Esophagus squamous epithelium (tissue), 4 donors: ENCODE measurements at regions not wholly inside any gene's neighbourhood (a gene's known extent, or its start where the extent isn't known, plus 50 kb on each side); places are given as distances from the start of the nearest gene placed in this dataset.

ENCODE experiments used
- POLR2A ChIP-seq, 4 donors: fragments of 450-650 bp; IDR thresholded peaks; one replicate each; pipeline ENCODE4 v1.6.1; 2017; ENCODE audit warnings: antibody characterized with exemption in 4 of 4, mild to moderate bottlenecking in 4 of 4, moderate library complexity in 3 of 4
- TF ChIP-seq, protein P1 (sequence below), 6 experiments: fragments of 450-650 bp in 4 of 6; fragments of 200-600 bp in 2 of 6; sonication (generic) in 2 of 6; IDR thresholded peaks; one replicate each; pipeline ENCODE4 v1.5.1; 2016 to 2019; ENCODE audit warnings: antibody characterized with exemption in 6 of 6, mild to moderate bottlenecking in 4 of 6, moderate library complexity in 4 of 6

DNA sequence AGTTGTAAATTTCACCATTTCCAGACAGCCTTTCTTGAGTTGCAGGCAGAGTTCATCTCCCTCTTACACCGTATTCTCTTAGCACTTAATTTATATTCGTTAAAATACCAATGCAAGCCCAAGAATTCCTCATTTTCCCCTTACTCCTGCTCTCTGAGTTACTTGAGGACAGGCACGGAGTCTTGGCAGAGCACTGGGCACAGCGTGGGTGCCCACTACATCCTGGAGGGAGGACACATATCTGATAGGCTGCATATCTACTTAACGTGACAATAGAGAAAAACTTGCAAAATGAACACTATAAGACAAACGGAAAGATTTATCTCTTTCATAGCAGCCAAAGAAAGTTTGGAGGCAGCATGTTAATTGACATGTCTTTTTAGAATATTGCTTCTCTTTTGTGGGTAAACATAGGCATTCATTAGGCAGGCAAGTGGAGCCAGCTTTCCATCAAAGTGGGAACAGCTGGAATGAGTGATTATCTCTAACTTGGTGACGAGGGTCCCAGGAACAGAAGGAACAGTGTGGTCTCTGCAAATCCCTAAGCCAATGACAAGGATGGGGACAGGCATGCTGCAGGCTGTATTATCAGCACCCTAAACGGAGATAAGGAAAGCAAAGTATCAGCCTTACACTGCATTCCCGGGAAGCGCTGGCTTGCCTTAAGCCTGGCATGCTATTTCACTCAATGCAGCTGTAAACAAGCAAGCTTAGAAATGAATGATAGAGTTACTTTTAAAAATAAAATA, 116.5 kb downstream of the RTP4 start:
- TF ChIP-seq, protein P1, sequence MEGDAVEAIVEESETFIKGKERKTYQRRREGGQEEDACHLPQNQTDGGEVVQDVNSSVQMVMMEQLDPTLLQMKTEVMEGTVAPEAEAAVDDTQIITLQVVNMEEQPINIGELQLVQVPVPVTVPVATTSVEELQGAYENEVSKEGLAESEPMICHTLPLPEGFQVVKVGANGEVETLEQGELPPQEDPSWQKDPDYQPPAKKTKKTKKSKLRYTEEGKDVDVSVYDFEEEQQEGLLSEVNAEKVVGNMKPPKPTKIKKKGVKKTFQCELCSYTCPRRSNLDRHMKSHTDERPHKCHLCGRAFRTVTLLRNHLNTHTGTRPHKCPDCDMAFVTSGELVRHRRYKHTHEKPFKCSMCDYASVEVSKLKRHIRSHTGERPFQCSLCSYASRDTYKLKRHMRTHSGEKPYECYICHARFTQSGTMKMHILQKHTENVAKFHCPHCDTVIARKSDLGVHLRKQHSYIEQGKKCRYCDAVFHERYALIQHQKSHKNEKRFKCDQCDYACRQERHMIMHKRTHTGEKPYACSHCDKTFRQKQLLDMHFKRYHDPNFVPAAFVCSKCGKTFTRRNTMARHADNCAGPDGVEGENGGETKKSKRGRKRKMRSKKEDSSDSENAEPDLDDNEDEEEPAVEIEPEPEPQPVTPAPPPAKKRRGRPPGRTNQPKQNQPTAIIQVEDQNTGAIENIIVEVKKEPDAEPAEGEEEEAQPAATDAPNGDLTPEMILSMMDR (IDR thresholded peaks at IDR 0.05) = no peak
- TF ChIP-seq POLR2A (IDR thresholded peaks at IDR 0.05) = no peak
